22Rv1 (cell line): ENCODE measurements at regions not wholly inside any gene's neighbourhood (a gene's known extent, or its start where the extent isn't known, plus 50 kb on each side); places are given as distances from the start of the nearest gene placed in this dataset.

Source experiments
- H3K27ac ChIP-seq: fragments of 450-650 bp; 2 replicates; pipeline ENCODE4 v1.5.1; 2017
- CTCF ChIP-seq: fragments of 450-650 bp; IDR thresholded peaks from 2 replicates; pipeline ENCODE4 v1.5.1; 2017; ENCODE audit warnings: mild to moderate bottlenecking
- ZFX ChIP-seq: fragments of 450-650 bp; IDR thresholded peaks from 2 replicates; pipeline ENCODE4 v1.6.1; 2017; ENCODE audit warnings: antibody characterized with exemption, borderline replicate concordance

GRCh38 chr12:113727651-113728061, 238.5 kb downstream of the RBM19 start:
- no peak overlapping the region for H3K27ac ChIP-seq
- TF ChIP-seq ZFX (no peak), CTCF (no peak)

- no peak overlapping the region for H3K27ac ChIP-seq
- TF ChIP-seq ZFX (no peak), CTCF (no peak)
These were observed 239.8 kb downstream of the RBM19 start for GRCh38 chr12:113726254-113726819.

- TF ChIP-seq ZFX = no peak
- no peak for TF ChIP-seq CTCF
- H3K27ac ChIP-seq = no peak overlapping the region
These were observed 240.6 kb downstream of the RBM19 start for GRCh38 chr12:113725557-113725876.

- no peak overlapping the region for H3K27ac ChIP-seq
- no peak for TF ChIP-seq ZFX
- no peak for TF ChIP-seq CTCF
These were observed 241.2 kb downstream of the RBM19 start for GRCh38 chr12:113724794-113725556.

GRCh38 chr12:113723631-113724030, 242.5 kb downstream of the RBM19 start:
- H3K27ac ChIP-seq = no peak overlapping the region
- no peak for TF ChIP-seq CTCF
- TF ChIP-seq ZFX = no peak

GRCh38 chr12:113722747-113723146, 243.4 kb downstream of the RBM19 start:
- no peak overlapping the region for H3K27ac ChIP-seq
- TF ChIP-seq ZFX (no peak), CTCF (no peak)

GRCh38 chr12:113720629-113721028, 245.5 kb downstream of the RBM19 start:
- no peak for TF ChIP-seq CTCF
- TF ChIP-seq ZFX = no peak
- H3K27ac ChIP-seq = no peak overlapping the region
